K562 (cell line): ENCODE measurements at regions not wholly inside any gene's neighbourhood (a gene's known extent, or its start where the extent isn't known, plus 50 kb on each side); places are given as distances from the start of the nearest gene placed in this dataset.

Experiments
- KAT8 ChIP-seq: fragments of 450-650 bp; IDR thresholded peaks from 2 replicates; pipeline ENCODE4 v1.6.1; 2016; ENCODE audit warnings: low read depth, mild to moderate bottlenecking
- PCBP1 ChIP-seq: fragments of 200-400 bp; formaldehyde crosslinking; IDR thresholded peaks from 2 replicates; pipeline ENCODE4 v1.6.1; 2018; ENCODE audit warnings: mild to moderate bottlenecking, low read depth, low read length; ENCODE audit not compliant: poor library complexity, severe bottlenecking
- SMARCE1 ChIP-seq: fragments of 450-650 bp; IDR thresholded peaks from 2 replicates; pipeline ENCODE4 v1.7.1; 2016; ENCODE audit warnings: mild to moderate bottlenecking
- STAT6 ChIP-seq: sonication (generic); formaldehyde crosslinking; IDR thresholded peaks from 2 replicates; pipeline ENCODE4 v1.8.1; 2023; ENCODE audit warnings: mild to moderate bottlenecking, missing genetic modification reagents
- ZBTB2 ChIP-seq: fragments of 450-650 bp; IDR thresholded peaks from 2 replicates; pipeline ENCODE4 v1.6.1; 2016; ENCODE audit warnings: antibody characterized with exemption

GRCh38 chr5:104088876-104089778, 526.5 kb upstream of the NUDT12 start:
- TF ChIP-seq STAT6 (CRISPR knock-in tag) (no peak), PCBP1 (no peak), SMARCE1 (peak; percentile 78), KAT8 (no peak), ZBTB2 (no peak)
